ENCODE measurements at regions not wholly inside any gene's neighbourhood (a gene's known extent, or its start where the extent isn't known, plus 50 kb on each side); places are given as distances from the start of the nearest gene placed in this dataset.

DNA sequence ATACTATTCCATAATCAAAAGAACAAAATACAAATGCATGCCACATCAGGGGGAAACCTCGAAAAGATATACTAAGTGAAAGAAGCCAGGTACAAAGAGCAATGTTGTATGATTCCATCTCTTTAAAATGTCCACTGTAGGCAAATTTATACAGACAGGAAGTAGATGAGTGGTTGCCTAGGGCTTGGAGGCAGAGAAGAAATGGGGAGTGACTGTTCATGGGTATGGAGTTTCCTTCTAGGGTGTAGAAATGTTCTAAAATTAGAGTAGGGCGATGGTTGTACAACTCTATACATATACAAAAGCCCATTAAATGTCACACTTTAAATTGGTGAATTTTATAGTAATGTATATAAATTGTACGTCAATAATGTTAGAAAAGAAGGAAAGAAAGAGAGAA is 128.1 kb downstream of the MAF start:
- no peak for FAIRE-seq
- H3K27me3 ChIP-seq (ENCODE audit: insufficient read depth, low read length) = no peaks in the 10 kb centered on the region
- H2AFZ ChIP-seq (ENCODE audit: low read depth, low read length) = no peak overlapping the region
- no peaks in the 10 kb centered on the region for H3K9me3 Mint-ChIP-seq (ENCODE audit: unreplicated experiment)
- H3K4me1 Mint-ChIP-seq (ENCODE audit: low read depth, unreplicated experiment) = no peaks in the 10 kb centered on the region
- H3K36me3 ChIP-seq (ENCODE audit: insufficient read depth, low read length) = no peaks in the 10 kb centered on the region
- no peak overlapping the region for H3K27ac Mint-ChIP-seq (ENCODE audit: unreplicated experiment)
- no peak overlapping the region for H3K9ac ChIP-seq (ENCODE audit: low read length)
- H3K79me2 ChIP-seq (ENCODE audit: insufficient read depth, low read length) = no peaks in the 10 kb centered on the region
- H3K4me3 ChIP-seq (ENCODE audit: insufficient read depth, low read depth, low read length) = no peak overlapping the region
- TF ChIP-seq, protein P1, sequence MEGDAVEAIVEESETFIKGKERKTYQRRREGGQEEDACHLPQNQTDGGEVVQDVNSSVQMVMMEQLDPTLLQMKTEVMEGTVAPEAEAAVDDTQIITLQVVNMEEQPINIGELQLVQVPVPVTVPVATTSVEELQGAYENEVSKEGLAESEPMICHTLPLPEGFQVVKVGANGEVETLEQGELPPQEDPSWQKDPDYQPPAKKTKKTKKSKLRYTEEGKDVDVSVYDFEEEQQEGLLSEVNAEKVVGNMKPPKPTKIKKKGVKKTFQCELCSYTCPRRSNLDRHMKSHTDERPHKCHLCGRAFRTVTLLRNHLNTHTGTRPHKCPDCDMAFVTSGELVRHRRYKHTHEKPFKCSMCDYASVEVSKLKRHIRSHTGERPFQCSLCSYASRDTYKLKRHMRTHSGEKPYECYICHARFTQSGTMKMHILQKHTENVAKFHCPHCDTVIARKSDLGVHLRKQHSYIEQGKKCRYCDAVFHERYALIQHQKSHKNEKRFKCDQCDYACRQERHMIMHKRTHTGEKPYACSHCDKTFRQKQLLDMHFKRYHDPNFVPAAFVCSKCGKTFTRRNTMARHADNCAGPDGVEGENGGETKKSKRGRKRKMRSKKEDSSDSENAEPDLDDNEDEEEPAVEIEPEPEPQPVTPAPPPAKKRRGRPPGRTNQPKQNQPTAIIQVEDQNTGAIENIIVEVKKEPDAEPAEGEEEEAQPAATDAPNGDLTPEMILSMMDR (IDR thresholded peaks at IDR 0.05; ENCODE audit: insufficient read depth, low read depth, low read length) = no peak
- TF ChIP-seq EZH2 (IDR thresholded peaks at IDR 0.05; ENCODE audit: insufficient read depth, low read length) = no peak
- H3K4me1 ChIP-seq (ENCODE audit: insufficient read depth, low read length) = no peaks in the 10 kb centered on the region
- H3K27ac ChIP-seq (ENCODE audit: low read depth, low read length) = no peak overlapping the region
- H3K9me3 ChIP-seq (ENCODE audit: insufficient read depth, low read depth, low read length) = no peaks in the 10 kb centered on the region
- H3K36me3 Mint-ChIP-seq (ENCODE audit: low read depth, unreplicated experiment) = no peaks in the 10 kb centered on the region
- peaks cover 6% of the 10 kb centered on the region for H3K27me3 Mint-ChIP-seq (ENCODE audit: low read depth, unreplicated experiment)
- no peak for DNase-seq (ENCODE audit: low read depth)
- no peaks in the 10 kb centered on the region for H4K20me1 ChIP-seq (ENCODE audit: insufficient read depth, low read length)
- H3K4me2 ChIP-seq (ENCODE audit: low read length) = no peak overlapping the region
- H3K4me3 Mint-ChIP-seq (ENCODE audit: unreplicated experiment) = no peak overlapping the region

DNA sequence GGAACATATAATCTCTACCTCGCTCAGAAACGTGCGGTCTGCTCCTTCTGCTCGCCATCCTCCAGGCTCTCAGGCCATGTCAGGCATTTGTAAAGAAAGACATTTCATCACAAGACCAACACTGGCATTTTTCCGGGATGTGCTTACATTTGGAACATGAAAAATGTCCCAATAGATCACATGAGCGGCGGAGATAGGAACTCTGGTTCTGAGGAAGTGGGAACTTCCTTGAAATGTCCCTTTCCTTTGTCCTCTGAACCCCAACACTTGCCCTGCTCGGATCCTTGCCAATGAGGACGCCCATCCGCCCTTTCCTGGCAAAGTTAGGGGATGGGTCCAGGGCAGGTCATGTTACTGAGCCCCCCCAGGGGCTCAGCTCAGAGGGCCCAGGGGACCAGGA is 130.5 kb downstream of the MAF start:
- no peak for DNase-seq (ENCODE audit: low read depth)
- H3K27me3 Mint-ChIP-seq (ENCODE audit: low read depth, unreplicated experiment) = peaks cover 8% of the 10 kb centered on the region
- no peak for FAIRE-seq
- Histone ChIP-seq H3K36me3 (ENCODE audit: insufficient read depth, low read length) (no peaks in the 10 kb centered on the region), H3K4me3 (ENCODE audit: insufficient read depth, low read depth, low read length) (no peak overlapping the region), H3K27me3 (ENCODE audit: insufficient read depth, low read length) (no peaks in the 10 kb centered on the region), H3K4me1 (ENCODE audit: insufficient read depth, low read length) (no peaks in the 10 kb centered on the region), H3K79me2 (ENCODE audit: insufficient read depth, low read length) (no peaks in the 10 kb centered on the region), H4K20me1 (ENCODE audit: insufficient read depth, low read length) (no peaks in the 10 kb centered on the region), H3K9me3 (ENCODE audit: insufficient read depth, low read depth, low read length) (no peaks in the 10 kb centered on the region), H2AFZ (ENCODE audit: low read depth, low read length) (no peak overlapping the region), H3K9ac (ENCODE audit: low read length) (no peak overlapping the region), H3K4me2 (ENCODE audit: low read length) (no peak overlapping the region), H3K27ac (ENCODE audit: low read depth, low read length) (no peak overlapping the region)
- H3K9me3 Mint-ChIP-seq (ENCODE audit: unreplicated experiment) = no peaks in the 10 kb centered on the region
- H3K4me3 Mint-ChIP-seq (ENCODE audit: unreplicated experiment) = no peak overlapping the region
- H3K4me1 Mint-ChIP-seq (ENCODE audit: low read depth, unreplicated experiment) = no peaks in the 10 kb centered on the region
- no peaks in the 10 kb centered on the region for H3K36me3 Mint-ChIP-seq (ENCODE audit: low read depth, unreplicated experiment)
- TF ChIP-seq, protein P1 (IDR thresholded peaks at IDR 0.05; ENCODE audit: insufficient read depth, low read depth, low read length) = no peak
- no peak for TF ChIP-seq EZH2 (IDR thresholded peaks at IDR 0.05; ENCODE audit: insufficient read depth, low read length)
- no peak overlapping the region for H3K27ac Mint-ChIP-seq (ENCODE audit: unreplicated experiment)

DNA sequence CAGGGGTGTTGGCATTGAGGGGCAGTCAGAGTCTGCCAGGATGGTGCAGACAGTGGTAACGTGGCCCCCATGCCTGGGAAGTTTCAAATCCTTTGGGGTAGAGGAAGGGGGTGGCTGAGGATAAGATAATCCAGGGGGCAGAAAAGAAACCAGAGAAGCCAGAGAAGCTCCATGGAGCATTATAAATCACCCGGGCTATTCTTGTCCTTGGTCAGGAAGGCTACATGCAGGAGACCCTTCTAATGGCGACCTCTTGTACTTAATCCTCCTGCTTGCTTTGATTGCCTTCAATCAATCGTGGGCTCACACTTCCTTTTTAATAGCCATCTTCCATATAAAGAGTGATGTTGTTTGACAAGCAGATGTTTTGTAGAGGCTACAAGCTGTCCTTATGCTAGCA is 131.9 kb downstream of the MAF start:
- no peaks in the 10 kb centered on the region for H3K4me1 Mint-ChIP-seq (ENCODE audit: low read depth, unreplicated experiment)
- no peaks in the 10 kb centered on the region for H3K9me3 ChIP-seq (ENCODE audit: insufficient read depth, low read depth, low read length)
- no peak overlapping the region for H3K4me3 Mint-ChIP-seq (ENCODE audit: unreplicated experiment)
- H3K36me3 ChIP-seq (ENCODE audit: insufficient read depth, low read length) = no peaks in the 10 kb centered on the region
- no peak overlapping the region for H3K4me2 ChIP-seq (ENCODE audit: low read length)
- no peaks in the 10 kb centered on the region for H3K9me3 Mint-ChIP-seq (ENCODE audit: unreplicated experiment)
- H3K27me3 ChIP-seq (ENCODE audit: insufficient read depth, low read length) = no peaks in the 10 kb centered on the region
- TF ChIP-seq, protein P1 (IDR thresholded peaks at IDR 0.05; ENCODE audit: insufficient read depth, low read depth, low read length) = no peak
- no peak for TF ChIP-seq EZH2 (IDR thresholded peaks at IDR 0.05; ENCODE audit: insufficient read depth, low read length)
- no peak overlapping the region for H3K4me3 ChIP-seq (ENCODE audit: insufficient read depth, low read depth, low read length)
- H3K27ac Mint-ChIP-seq (ENCODE audit: unreplicated experiment) = no peak overlapping the region
- H3K9ac ChIP-seq (ENCODE audit: low read length) = no peak overlapping the region
- H3K27me3 Mint-ChIP-seq (ENCODE audit: low read depth, unreplicated experiment) = peaks cover 2% of the 10 kb centered on the region
- H3K79me2 ChIP-seq (ENCODE audit: insufficient read depth, low read length) = no peaks in the 10 kb centered on the region
- no peak for DNase-seq (ENCODE audit: low read depth)
- no peak overlapping the region for H3K27ac ChIP-seq (ENCODE audit: low read depth, low read length)
- H4K20me1 ChIP-seq (ENCODE audit: insufficient read depth, low read length) = no peaks in the 10 kb centered on the region
- no peak overlapping the region for H2AFZ ChIP-seq (ENCODE audit: low read depth, low read length)
- H3K36me3 Mint-ChIP-seq (ENCODE audit: low read depth, unreplicated experiment) = no peaks in the 10 kb centered on the region
- H3K4me1 ChIP-seq (ENCODE audit: insufficient read depth, low read length) = no peaks in the 10 kb centered on the region
- no peak for FAIRE-seq
